ENCODE measurements at regions not wholly inside any gene's neighbourhood (a gene's known extent, or its start where the extent isn't known, plus 50 kb on each side); places are given as distances from the start of the nearest gene placed in this dataset.

- TF ChIP-seq E2F5 (CRISPR knock-in tag; IDR thresholded peaks at IDR 0.05), result no peak
These were observed 79.2 kb upstream of the TPRG1 start (continued) for GRCh38 chr3:189092547-189092946.

GRCh38 chr3:189094539-189094938, 77.2 kb upstream of the TPRG1 start:
- no peak overlapping the region for H3K4me3 Mint-ChIP-seq
- TF ChIP-seq ATF3 (CRISPR knock-in tag; conservative IDR thresholded peaks at IDR 0.05) (no peak), AFF4 (CRISPR knock-in tag; IDR thresholded peaks at IDR 0.05; ENCODE audit: borderline replicate concordance) (no peak), OVOL2 (CRISPR knock-in tag; IDR thresholded peaks at IDR 0.05; ENCODE audit: borderline replicate concordance) (no peak), RELA (CRISPR knock-in tag; IDR thresholded peaks at IDR 0.05; ENCODE audit: borderline replicate concordance) (no peak), CREM (CRISPR knock-in tag; IDR thresholded peaks at IDR 0.05) (no peak), ZNF512 (CRISPR knock-in tag; IDR thresholded peaks at IDR 0.05; ENCODE audit: borderline replicate concordance) (no peak), NFATC4 (CRISPR knock-in tag; IDR thresholded peaks at IDR 0.05) (no peak), FOXP1 (CRISPR knock-in tag; IDR thresholded peaks at IDR 0.05; ENCODE audit: borderline replicate concordance) (no peak), PRDM15 (CRISPR knock-in tag; IDR thresholded peaks at IDR 0.05) (no peak), FOXJ3 (CRISPR knock-in tag; IDR thresholded peaks at IDR 0.05; ENCODE audit: borderline replicate concordance) (no peak), SMAD4 (CRISPR knock-in tag; IDR thresholded peaks at IDR 0.05) (no peak), HMGA2 (CRISPR knock-in tag; IDR thresholded peaks at IDR 0.05) (no peak), CDX4 (CRISPR knock-in tag; IDR thresholded peaks at IDR 0.05; ENCODE audit: borderline replicate concordance) (no peak), TCF7 (CRISPR knock-in tag; IDR thresholded peaks at IDR 0.05; ENCODE audit: low read depth) (no peak), CBFB (CRISPR knock-in tag; IDR thresholded peaks at IDR 0.05; ENCODE audit: low read depth) (no peak)

More at GRCh38 chr3:189094539-189094938, 77.2 kb upstream of the TPRG1 start:
- DNase-seq (ENCODE audit: low spot score), result no peak
- CTCF ChIA-PET, result no interaction called here
- H3K27me3 Mint-ChIP-seq (ENCODE audit: low read depth), result no peaks in the 10 kb centered on the region
- ATAC-seq, result no peak
- no peaks in the 10 kb centered on the region for H3K36me3 Mint-ChIP-seq
- H3K4me1 Mint-ChIP-seq, result no peaks in the 10 kb centered on the region
- H3K27ac Mint-ChIP-seq, result no peak overlapping the region
- POLR2A ChIA-PET, result interaction anchor here (0.6 kb wide), 1 partner anchor 13 kb away, joined by 3 read pairs; no protein-coding TSS in a partner anchor
- no peaks in the 10 kb centered on the region; the same call in 1 of the 2 replicates for H3K9me3 Mint-ChIP-seq

Data from WTC11 (cell line).